Ecto neural progenitor cell (in vitro differentiated cells): ENCODE measurements at regions not wholly inside any gene's neighbourhood (a gene's known extent, or its start where the extent isn't known, plus 50 kb on each side); places are given as distances from the start of the nearest gene placed in this dataset.

Experiments
- DNase-seq: peaks from one replicate; pipeline ENCODE4 v3.0.0-alpha.2; 2018; ENCODE audit warnings: low spot score

- no peak for DNase-seq
Measured at GRCh38 chr9:126248680-126249079, 77.9 kb upstream of the MVB12B start.

- DNase-seq: no peak
Measured at GRCh38 chr9:126261584-126262356, 64.9 kb upstream of the MVB12B start.

- DNase-seq: no peak
Measured at GRCh38 chr9:126262738-126263137, 63.9 kb upstream of the MVB12B start.

GRCh38 chr9:126270556-126270955 lies 56.1 kb upstream of the MVB12B start:
- no peak for DNase-seq

- DNase-seq: no peak
Measured at GRCh38 chr9:126275386-126276001, 51.1 kb upstream of the MVB12B start.

GRCh38 chr9:126276056-126276728 lies 50.4 kb upstream of the MVB12B start:
- DNase-seq: no peak
